ENCODE measurements at regions not wholly inside any gene's neighbourhood (a gene's known extent, or its start where the extent isn't known, plus 50 kb on each side); places are given as distances from the start of the nearest gene placed in this dataset.

GRCh38 chr6:122887941-122888340 is 98.9 kb downstream of the SMPDL3A start:
- ATAC-seq (no peak), DNase-seq (ENCODE audit: low spot score) (no peak)
- no peak overlapping the region for H3K4me3 Mint-ChIP-seq
- Histone ChIP-seq H2AFZ (no peak overlapping the region), H3K4me2 (no peak overlapping the region), H3K79me2 (replicated peaks; ENCODE audit: insufficient read depth) (no peaks in the 10 kb centered on the region), H3K27ac (ENCODE audit: low read depth) (no peak overlapping the region), H3F3A (replicated peaks; ENCODE audit: low read depth) (no peaks in the 10 kb centered on the region), H3K9me2 (ENCODE audit: insufficient read depth) (no peaks in the 10 kb centered on the region), H4K20me1 (replicated peaks; ENCODE audit: insufficient read depth) (no peaks in the 10 kb centered on the region), H3K36me3 (ENCODE audit: insufficient read depth) (no peaks in the 10 kb centered on the region), H3K4me3 (no peak overlapping the region), H3K4me1 (ENCODE audit: insufficient read depth) (no peaks in the 10 kb centered on the region), H3K27me3 (ENCODE audit: insufficient read depth) (no peaks in the 10 kb centered on the region)
- TF ChIP-seq EZH2 (IDR thresholded peaks at IDR 0.05; ENCODE audit: low read depth, unreplicated experiment) (no peak), CTCF (conservative IDR thresholded peaks at IDR 0.05; ENCODE audit: low read depth in 2 of 2) (no peak), ZNF331 (CRISPR knock-in tag; IDR thresholded peaks at IDR 0.05; ENCODE audit: low read depth) (no peak), EZH2phosphoT487 (IDR thresholded peaks at IDR 0.05; ENCODE audit: unreplicated experiment) (no peak), JUNB (IDR thresholded peaks at IDR 0.05; ENCODE audit: unreplicated experiment) (no peak), REST (IDR thresholded peaks at IDR 0.05; ENCODE audit: unreplicated experiment) (no peak), NANOG (IDR thresholded peaks at IDR 0.05; ENCODE audit: borderline replicate concordance) (no peak), ZNF114 (CRISPR knock-in tag; IDR thresholded peaks at IDR 0.05) (no peak), POLR2AphosphoS5 (IDR thresholded peaks at IDR 0.05; ENCODE audit: low read depth) (no peak), ZNF462 (CRISPR knock-in tag; IDR thresholded peaks at IDR 0.05) (no peak), STAT1 (IDR thresholded peaks at IDR 0.05; ENCODE audit: unreplicated experiment) (no peak), ETS1 (IDR thresholded peaks at IDR 0.05) (no peak), CREB1 (CRISPR knock-in tag; IDR thresholded peaks at IDR 0.05; ENCODE audit: low read depth) (no peak)
- H3K27me3 Mint-ChIP-seq (ENCODE audit: insufficient read depth, low read depth, poor library complexity) = no peaks in the 10 kb centered on the region
- H3K36me3 Mint-ChIP-seq (ENCODE audit: low read depth) = peaks cover 5% of the 10 kb centered on the region; the same call in 1 of the 3 replicates
- H3K27ac Mint-ChIP-seq = no peak overlapping the region
- H3K4me1 Mint-ChIP-seq = peaks cover 9% of the 10 kb centered on the region
- H3K9me3 Mint-ChIP-seq = peaks cover 8% of the 10 kb centered on the region; the same call in 2 of the 3 replicates
